PC-9 (cell line): ENCODE measurements at regions not wholly inside any gene's neighbourhood (a gene's known extent, or its start where the extent isn't known, plus 50 kb on each side); places are given as distances from the start of the nearest gene placed in this dataset.
"Not testable (repeated sequence)": the region's sequence is repeated elsewhere in the genome, so short reads cannot be mapped to it uniquely, and the experiment has no call there.

Experiments used
- BruUV-seq: library from RNA; stranded (reverse); fragments of 400-500 nt; replicated peaks from 2 replicates; lab custom pipeline; 2021; lab: Mats Ljungman, UMichigan
- CTCF ChIA-PET: fragments of 300-600 bp; sonication (Branson Sonifier 250); formaldehyde crosslinking; loops from one replicate; lab custom pipeline; 2022; ENCODE audit warnings: antibody characterized with exemption; lab: Charles Lee
- POLR2A ChIA-PET: fragments of 300-600 bp; sonication (Branson Sonifier 250); formaldehyde crosslinking; loops from one replicate; lab custom pipeline; 2022; ENCODE audit warnings: antibody characterized with exemption; ENCODE audit not compliant: unreplicated experiment; lab: Charles Lee
- DNase-seq, 2 experiments: peaks; one replicate each; pipeline versions ENCODE4 v3.0.0 to v3.0.0-alpha.2; 2015 to 2022; ENCODE audit warnings: mixed read lengths in 1 of 2
- H2AFZ ChIP-seq: fragments of 200-600 bp; sonication (generic); 2 replicates; pipeline ENCODE4 v1.8.1; 2017; ENCODE audit warnings: antibody characterized with exemption
- H3F3A ChIP-seq: fragments of 200-600 bp; sonication (generic); 2 replicates; pipeline ENCODE4 v1.8.1; 2017; ENCODE audit warnings: antibody characterized with exemption, mild to moderate bottlenecking, low read depth; ENCODE audit not compliant: insufficient read depth
- H3K27ac ChIP-seq: fragments of 200-600 bp; sonication (generic); 2 replicates; pipeline ENCODE4 v1.6.1; 2016; ENCODE audit warnings: mixed run types
- H3K27me3 ChIP-seq: fragments of 200-600 bp; sonication (generic); 2 replicates; pipeline ENCODE4 v1.6.1; 2016; ENCODE audit warnings: low read depth, mixed run types; ENCODE audit not compliant: insufficient read depth
- H3K36me3 ChIP-seq: fragments of 200-600 bp; sonication (generic); 2 replicates; pipeline ENCODE4 v1.6.1; 2016; ENCODE audit warnings: low read depth, mixed run types
- H3K4me1 ChIP-seq: fragments of 200-600 bp; sonication (generic); replicated peaks from 2 replicates; pipeline ENCODE4 v1.6.1; 2016; ENCODE audit warnings: mixed run types; ENCODE audit not compliant: insufficient read depth
- H3K4me2 ChIP-seq: fragments of 200-600 bp; sonication (generic); 2 replicates; pipeline ENCODE4 v1.6.1; 2017; ENCODE audit warnings: mixed run types
- H3K4me3 ChIP-seq: fragments of 200-600 bp; sonication (generic); 2 replicates; pipeline ENCODE4 v1.6.1; 2016; ENCODE audit warnings: mixed run types
- H3K79me2 ChIP-seq: fragments of 200-600 bp; sonication (generic); 2 replicates; pipeline ENCODE4 v1.6.1; 2017; ENCODE audit warnings: low read depth, mixed run types
- H3K9me2 ChIP-seq: fragments of 200-600 bp; sonication (generic); 2 replicates; pipeline ENCODE4 v1.8.1; 2017; ENCODE audit warnings: mild to moderate bottlenecking; ENCODE audit not compliant: insufficient read depth
- H3K9me3 ChIP-seq: fragments of 200-600 bp; sonication (generic); 2 replicates; pipeline ENCODE4 v1.8.1; 2016; ENCODE audit warnings: low read depth; ENCODE audit not compliant: insufficient read depth
- H4K20me1 ChIP-seq: fragments of 200-600 bp; sonication (generic); 2 replicates; pipeline ENCODE4 v1.8.1; 2017; ENCODE audit not compliant: insufficient read depth
- CTCF ChIP-seq: fragments of 200-600 bp; sonication (generic); conservative IDR thresholded peaks from 2 replicates; pipeline ENCODE4 v1.6.1; 2017; ENCODE audit warnings: mixed run types, antibody characterized with exemption, mild to moderate bottlenecking, moderate library complexity
- EZH2 ChIP-seq: fragments of 200-600 bp; sonication (generic); IDR thresholded peaks from 2 replicates; pipeline ENCODE4 v1.8.0; 2017; ENCODE audit warnings: antibody characterized with exemption, low read depth
- intact Hi-C: fragments of 100-400 bp; cut with micrococcal nuclease; formaldehyde crosslinking; loops from one replicate; pipeline ENCODE4 v1.10.0; 2022; ENCODE audit not compliant: unreplicated experiment

DNA sequence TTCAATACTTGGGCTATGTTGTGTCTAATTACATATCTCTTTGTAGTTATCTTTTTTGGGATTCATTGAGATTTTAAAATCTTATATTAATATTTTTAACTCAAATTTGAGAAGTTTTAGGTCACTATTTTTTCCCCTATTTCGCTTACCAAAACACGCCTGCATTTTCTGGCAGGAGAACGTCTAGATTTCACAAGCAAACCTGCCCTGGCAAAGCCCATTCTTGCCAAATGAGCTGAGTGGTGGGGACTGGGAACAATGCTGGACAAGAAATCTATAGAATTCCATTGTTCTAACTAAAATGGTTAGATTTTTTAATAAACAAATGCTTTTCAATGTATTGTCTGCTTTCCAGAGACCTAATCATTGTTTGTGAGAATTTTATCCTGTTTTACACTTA, 1283.7 kb upstream of the RAG2 start:
- CTCF ChIA-PET = no interaction called here
- Histone ChIP-seq H3K79me2 (no peaks in the 10 kb centered on the region), H3K9me3 (no peaks in the 10 kb centered on the region), H3K27ac (no peak overlapping the region), H3K4me3 (no peak overlapping the region), H3K4me1 (no peaks in the 10 kb centered on the region), H2AFZ (no peak overlapping the region), H3K27me3 (no peaks in the 10 kb centered on the region), H3F3A (no peaks in the 10 kb centered on the region), H3K36me3 (no peaks in the 10 kb centered on the region), H3K4me2 (no peak overlapping the region), H4K20me1 (no peaks in the 10 kb centered on the region), H3K9me2 (no peaks in the 10 kb centered on the region)
- no TSS peak for BruUV-seq
- no peak for DNase-seq
- intact Hi-C loops = no loop called here
- no peak for TF ChIP-seq EZH2
- TF ChIP-seq CTCF = no peak
- POLR2A ChIA-PET = no interaction called here

GRCh38 chr11:37861671-37862070, 1263.6 kb upstream of the RAG2 start:
- BruUV-seq = no TSS peak
- no peaks in the 10 kb centered on the region; the same call in 1 of the 2 replicates for H3K9me2 ChIP-seq
- no peak overlapping the region for H3K4me2 ChIP-seq
- ChIA-PET POLR2A (no interaction called here), CTCF (no interaction called here)
- no peaks in the 10 kb centered on the region for H3K27me3 ChIP-seq
- H2AFZ ChIP-seq = no peak overlapping the region
- no peaks in the 10 kb centered on the region for H3K9me3 ChIP-seq
- H3F3A ChIP-seq = no peaks in the 10 kb centered on the region
- no peak for DNase-seq
- intact Hi-C loops = no loop called here
- no peaks in the 10 kb centered on the region for H3K79me2 ChIP-seq
- no peaks in the 10 kb centered on the region for H3K4me1 ChIP-seq
- TF ChIP-seq CTCF (no peak), EZH2 (no peak)
- no peaks in the 10 kb centered on the region for H4K20me1 ChIP-seq
- H3K27ac ChIP-seq = no peak overlapping the region
- no peak overlapping the region for H3K4me3 ChIP-seq
- no peaks in the 10 kb centered on the region for H3K36me3 ChIP-seq

DNA sequence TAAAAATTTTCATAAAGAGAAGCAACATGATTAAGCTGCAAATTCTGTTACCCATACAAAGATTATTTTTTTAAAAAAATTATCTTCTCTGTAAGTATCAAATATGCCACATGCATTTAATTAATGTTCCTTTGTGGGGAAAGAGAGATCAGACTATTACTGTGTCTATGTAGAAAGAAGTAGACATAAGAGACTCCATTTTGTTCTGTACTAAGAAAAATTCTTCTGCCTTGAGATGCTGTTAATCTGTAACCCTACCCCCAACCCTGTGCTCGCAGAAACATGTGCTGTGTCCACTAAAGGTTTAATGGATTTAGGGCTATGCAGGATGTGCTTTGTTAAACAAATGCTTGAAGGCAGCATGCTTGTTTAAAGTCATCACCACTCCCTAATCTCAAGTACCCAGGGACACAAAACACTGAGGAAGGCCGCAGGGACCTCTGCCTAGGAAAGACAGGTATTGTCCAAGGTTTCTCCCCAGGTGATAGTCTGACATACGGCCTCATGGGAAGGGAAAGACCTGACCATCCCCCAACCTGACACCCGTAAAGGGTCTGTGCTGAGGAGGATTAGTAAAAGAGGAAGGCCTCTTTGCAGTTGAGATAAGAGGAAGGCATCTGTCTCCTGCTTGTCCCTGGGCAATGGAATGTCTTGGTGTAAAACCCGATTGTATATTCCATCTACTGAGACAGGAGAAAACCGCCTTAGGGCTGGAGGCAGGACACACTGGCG, 1260.9 kb upstream of the RAG2 start:
- POLR2A ChIA-PET, H3K27me3 ChIP-seq, H3K4me1 ChIP-seq, H3K9me3 ChIP-seq, H3F3A ChIP-seq, H4K20me1 ChIP-seq, H2AFZ ChIP-seq, DNase-seq, H3K36me3 ChIP-seq, intact Hi-C loops, H3K4me2 ChIP-seq, CTCF ChIA-PET, H3K79me2 ChIP-seq, H3K9me2 ChIP-seq, H3K4me3 ChIP-seq, H3K27ac ChIP-seq, BruUV-seq: not testable (repeated sequence)

DNA sequence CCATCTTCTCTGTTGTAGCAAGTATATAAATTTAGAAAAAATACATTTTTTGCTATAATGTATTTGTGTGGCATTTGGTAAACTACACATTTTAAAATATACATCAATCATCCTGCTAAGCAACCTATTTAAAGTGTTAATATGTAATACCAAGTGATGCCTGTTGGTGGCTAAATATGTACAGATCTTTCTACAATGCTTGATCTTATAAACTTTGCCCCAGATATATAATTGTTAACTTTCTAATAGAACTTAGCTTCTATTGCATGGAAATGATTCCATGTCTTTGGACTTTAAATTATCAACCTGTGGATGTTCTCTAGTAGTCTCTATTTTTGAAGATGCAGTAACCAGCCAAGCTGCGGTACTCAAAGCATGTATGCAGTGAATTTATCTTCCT, 1260.4 kb upstream of the RAG2 start:
- no peak overlapping the region for H3K4me2 ChIP-seq
- no peaks in the 10 kb centered on the region for H4K20me1 ChIP-seq
- H3K27me3 ChIP-seq = no peaks in the 10 kb centered on the region
- BruUV-seq = no TSS peak
- H3K36me3 ChIP-seq = no peaks in the 10 kb centered on the region
- CTCF ChIA-PET = no interaction called here
- no peaks in the 10 kb centered on the region; the same call in 1 of the 2 replicates for H3K9me3 ChIP-seq
- no peaks in the 10 kb centered on the region for H3F3A ChIP-seq
- H3K27ac ChIP-seq = no peak overlapping the region
- TF ChIP-seq CTCF = peak; percentile 63
- TF ChIP-seq EZH2 = no peak
- no peak overlapping the region for H2AFZ ChIP-seq
- no peak overlapping the region for H3K4me3 ChIP-seq
- no peaks in the 10 kb centered on the region for H3K79me2 ChIP-seq
- POLR2A ChIA-PET = no interaction called here
- no peak for DNase-seq
- H3K9me2 ChIP-seq = no peaks in the 10 kb centered on the region
- no peaks in the 10 kb centered on the region for H3K4me1 ChIP-seq
- intact Hi-C loops = no loop called here
